Skeletal muscle satellite cell (primary cell): ENCODE measurements at regions not wholly inside any gene's neighbourhood (a gene's known extent, or its start where the extent isn't known, plus 50 kb on each side); places are given as distances from the start of the nearest gene placed in this dataset.
"Not testable (repeated sequence)": the region's sequence is repeated elsewhere in the genome, so short reads cannot be mapped to it uniquely, and the experiment has no call there.

Experiments
- H3K27me3 ChIP-seq: 2 replicates; pipeline ENCODE4 v1.7.0; 2013; ENCODE audit warnings: low read length; ENCODE audit not compliant: control insufficient read depth, insufficient read depth
- H3K36me3 ChIP-seq: 2 replicates; pipeline ENCODE4 v1.7.0; 2013; ENCODE audit warnings: mild to moderate bottlenecking, control low read depth, low read length; ENCODE audit not compliant: insufficient read depth
- H3K4me1 ChIP-seq: 2 replicates; pipeline ENCODE4 v1.7.0; 2013; ENCODE audit warnings: low read length; ENCODE audit not compliant: control insufficient read depth, insufficient read depth
- H3K4me2 ChIP-seq: 2 replicates; pipeline ENCODE4 v1.7.0; 2013; ENCODE audit warnings: mild to moderate bottlenecking, low read length
- H3K4me3 ChIP-seq: 2 replicates; pipeline ENCODE4 v1.7.0; 2013; ENCODE audit warnings: low read length
- H3K9ac ChIP-seq: 2 replicates; pipeline ENCODE4 v1.7.0; 2013; ENCODE audit warnings: mild to moderate bottlenecking, low read depth, low read length, moderate library complexity
- H3K9me3 ChIP-seq: replicated peaks from 2 replicates; pipeline ENCODE4 v1.7.0; 2013; ENCODE audit warnings: mild to moderate bottlenecking, control low read depth, low read length

DNA sequence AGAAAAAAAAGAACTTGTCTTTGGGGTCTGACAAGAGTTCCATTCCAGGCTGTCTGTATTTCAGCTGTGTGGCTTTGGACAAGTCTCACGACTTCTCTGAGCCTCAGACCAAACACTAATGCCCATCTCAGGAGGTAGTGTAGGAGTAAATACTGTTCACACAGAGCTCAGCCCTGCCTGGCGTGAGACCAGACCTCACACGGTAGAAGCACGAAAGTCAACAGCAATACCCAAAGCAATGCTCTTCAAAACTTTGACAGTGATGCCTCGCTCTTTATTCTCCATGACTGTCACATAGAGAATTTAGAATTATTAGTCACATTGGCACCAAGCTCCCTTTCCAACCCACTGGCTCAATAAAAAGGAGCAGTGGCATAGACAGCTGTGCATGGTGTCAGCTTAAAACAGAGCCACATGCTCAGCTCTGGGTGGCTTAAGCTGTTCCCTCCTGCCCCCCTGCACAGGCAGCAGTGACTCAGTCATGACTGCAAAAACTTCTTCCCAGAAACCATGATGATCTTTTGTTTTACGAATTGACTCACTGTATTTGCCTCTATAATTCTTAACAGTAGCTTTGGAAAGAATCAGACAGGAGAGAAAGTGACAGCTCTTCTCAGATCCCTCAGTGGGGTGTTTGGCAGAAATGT lies 74.0 kb upstream of the PHF21B start:
- no peaks in the 10 kb centered on the region for H3K9me3 ChIP-seq
- H3K4me3 ChIP-seq: no peak overlapping the region
- no peaks in the 10 kb centered on the region for H3K36me3 ChIP-seq
- H3K27me3 ChIP-seq: peaks cover 18% of the 10 kb centered on the region
- peaks cover 16% of the 10 kb centered on the region for H3K4me1 ChIP-seq
- H3K4me2 ChIP-seq: peak overlapping the region; percentile 35
- H3K9ac ChIP-seq: no peak overlapping the region

DNA sequence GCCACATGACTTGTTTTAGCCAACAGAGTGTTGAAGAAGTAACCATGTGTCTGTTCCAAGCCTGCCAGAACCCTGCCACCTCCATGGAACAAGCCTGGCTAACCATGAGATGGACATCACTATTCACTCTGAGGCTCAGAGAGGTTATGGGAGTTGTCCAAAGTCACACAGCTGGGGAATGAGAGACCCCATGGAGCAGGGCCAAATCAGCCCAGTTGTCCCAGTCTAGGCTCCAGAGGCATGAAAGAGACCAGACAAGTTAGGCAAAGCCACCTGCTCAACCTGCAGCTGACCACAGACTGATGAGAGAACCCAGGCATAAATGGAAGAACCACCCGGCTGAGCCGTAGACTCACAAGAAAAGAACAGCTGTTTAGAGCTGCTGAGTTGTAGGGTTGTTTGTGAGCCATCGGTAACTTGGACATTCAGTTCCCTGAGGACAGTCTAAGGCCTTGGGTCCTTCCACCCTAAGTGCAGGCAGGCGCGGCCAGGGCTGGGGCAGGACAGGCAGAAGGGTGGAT lies 74.7 kb upstream of the PHF21B start:
- no peaks in the 10 kb centered on the region for H3K36me3 ChIP-seq
- no peak overlapping the region for H3K9ac ChIP-seq
- peak overlapping the region; percentile 35 for H3K4me2 ChIP-seq
- peaks cover 16% of the 10 kb centered on the region for H3K4me1 ChIP-seq
- H3K27me3 ChIP-seq: peaks cover 19% of the 10 kb centered on the region
- no peak overlapping the region for H3K4me3 ChIP-seq
- no peaks in the 10 kb centered on the region for H3K9me3 ChIP-seq

DNA sequence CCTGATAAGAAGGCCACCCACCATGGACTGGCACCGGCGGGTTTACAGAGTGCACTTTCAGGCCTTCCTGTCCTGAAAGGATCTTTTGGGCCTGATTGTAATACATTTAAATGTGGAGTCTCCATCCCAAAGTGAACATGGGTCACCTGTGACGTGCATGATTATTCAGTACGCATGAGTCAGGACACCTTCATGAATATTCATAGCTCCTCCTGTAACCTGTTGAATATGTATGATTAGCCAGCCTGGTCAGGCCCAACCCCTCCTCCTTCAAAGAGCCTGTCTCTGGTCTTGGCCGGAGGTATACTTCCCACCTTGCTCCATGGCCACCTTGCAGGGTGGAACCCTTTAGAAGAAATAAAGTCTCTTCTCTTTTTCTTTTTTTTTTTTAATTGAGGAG lies 75.9 kb upstream of the NUP50 start:
- Histone ChIP-seq H3K27me3 (peaks cover 17% of the 10 kb centered on the region), H3K4me2 (no peak overlapping the region), H3K9me3 (no peaks in the 10 kb centered on the region), H3K36me3 (no peaks in the 10 kb centered on the region), H3K4me3 (no peak overlapping the region), H3K4me1 (peaks cover 16% of the 10 kb centered on the region), H3K9ac (no peak overlapping the region)

DNA sequence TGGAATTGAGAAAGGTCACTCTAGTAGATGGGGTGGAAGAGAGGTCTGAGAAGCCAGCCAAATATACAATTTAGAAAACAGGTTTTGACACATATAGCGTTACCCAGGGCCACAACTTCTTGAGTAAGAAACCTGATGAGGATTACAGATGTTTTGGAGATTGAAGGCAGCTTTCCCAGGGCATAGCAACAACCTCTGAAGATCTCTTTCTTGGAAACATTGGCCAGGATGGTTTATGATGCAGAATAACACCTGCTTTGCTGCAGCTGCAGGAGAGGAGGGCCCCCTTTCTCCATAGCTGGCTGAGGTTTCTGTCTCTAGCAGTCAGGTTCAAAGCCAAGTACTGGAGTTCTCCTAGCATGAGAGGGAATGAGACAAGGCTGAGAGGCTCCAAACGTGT lies 75.1 kb upstream of the NUP50 start:
- Histone ChIP-seq H3K4me3 (no peak overlapping the region), H3K4me1 (peaks cover 14% of the 10 kb centered on the region), H3K4me2 (no peak overlapping the region), H3K9ac (no peak overlapping the region), H3K36me3 (no peaks in the 10 kb centered on the region), H3K27me3 (peaks cover 22% of the 10 kb centered on the region), H3K9me3 (no peaks in the 10 kb centered on the region)

DNA sequence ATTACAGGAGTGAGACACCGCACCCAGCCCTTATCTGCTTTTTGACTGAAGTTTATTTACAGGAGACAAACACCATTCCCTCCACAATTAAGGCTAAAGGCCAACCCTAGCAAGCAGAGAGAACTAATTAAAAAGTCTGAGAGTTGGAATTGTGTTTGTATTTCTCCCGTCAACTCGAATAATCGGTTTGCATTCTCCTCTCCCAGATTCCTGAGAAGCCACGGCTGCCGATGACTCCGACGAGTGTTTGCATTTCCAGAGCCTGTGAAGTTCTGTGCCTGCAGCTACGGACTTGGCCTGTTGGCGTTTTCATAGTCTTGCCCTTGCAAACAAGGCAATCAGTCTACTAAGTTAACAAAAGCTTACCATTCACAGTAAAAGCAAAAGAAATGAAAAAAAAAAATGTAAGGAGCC lies 73.2 kb upstream of the NUP50 start:
- no peak overlapping the region for H3K4me3 ChIP-seq

DNA sequence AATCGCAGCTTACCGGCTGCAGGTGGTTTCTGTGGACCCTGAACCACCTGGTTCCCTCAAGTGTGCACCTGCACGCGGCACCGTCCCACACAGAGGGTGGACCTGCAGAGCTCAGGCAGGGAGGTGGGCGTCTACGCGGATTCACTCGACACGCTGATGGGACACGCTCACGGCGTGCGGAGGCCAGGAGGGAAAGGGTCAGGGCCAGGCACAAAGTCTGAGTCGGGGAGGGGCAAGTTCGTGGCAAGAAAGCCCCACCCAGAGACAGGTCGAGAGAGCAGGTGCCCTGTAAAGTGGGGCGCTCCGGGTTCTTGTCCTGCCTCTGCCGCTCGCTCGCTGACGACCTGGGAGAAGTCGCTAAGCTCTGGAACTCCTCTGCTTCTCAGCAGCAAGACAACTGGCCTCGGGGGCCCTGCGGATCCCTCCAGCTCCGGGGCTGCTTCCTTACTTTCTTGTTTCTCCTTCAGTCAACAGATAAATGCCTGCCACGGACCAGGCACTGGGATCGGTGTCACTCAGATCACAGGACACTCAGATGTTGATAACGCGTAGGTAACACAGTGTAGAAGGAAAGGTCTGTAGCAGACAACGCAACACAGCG lies 72.4 kb upstream of the NUP50 start:
- Histone ChIP-seq H3K36me3 (no peaks in the 10 kb centered on the region), H3K9ac (no peak overlapping the region), H3K9me3 (no peaks in the 10 kb centered on the region), H3K4me2 (no peak overlapping the region), H3K27me3 (peaks cover 35% of the 10 kb centered on the region), H3K4me1 (no peaks in the 10 kb centered on the region), H3K4me3 (no peak overlapping the region)

More for the DNA sequence above, 73.2 kb upstream of the NUP50 start:
- Histone ChIP-seq H3K4me1 (no peaks in the 10 kb centered on the region), H3K9me3 (no peaks in the 10 kb centered on the region), H3K36me3 (no peaks in the 10 kb centered on the region), H3K27me3 (peaks cover 31% of the 10 kb centered on the region), H3K4me2 (no peak overlapping the region), H3K9ac (no peak overlapping the region)

DNA sequence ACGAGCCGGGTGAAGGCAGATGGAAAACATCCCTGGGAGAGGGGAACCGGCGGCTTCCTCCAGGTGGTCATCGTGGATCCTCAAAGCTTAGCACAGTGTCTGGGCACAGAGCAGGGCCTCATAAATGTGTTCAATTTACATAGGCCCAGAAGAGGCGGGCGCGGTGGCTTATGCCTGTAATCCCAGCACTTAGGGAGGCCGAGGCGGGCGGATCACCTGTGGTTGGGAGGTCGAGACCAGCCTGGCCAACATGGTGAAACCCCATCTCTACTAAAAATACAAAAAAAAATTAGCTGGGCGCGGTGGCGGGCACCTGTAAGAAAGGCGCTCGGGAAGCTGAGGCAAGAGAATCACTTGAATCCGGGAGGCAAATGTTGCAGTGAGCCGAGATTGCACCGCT lies 71.8 kb upstream of the NUP50 start:
- not testable (repeated sequence) for H3K4me1 ChIP-seq, H3K4me2 ChIP-seq, H3K9ac ChIP-seq, H3K9me3 ChIP-seq, H3K4me3 ChIP-seq, H3K36me3 ChIP-seq
- peaks cover 36% of the 10 kb centered on the region for H3K27me3 ChIP-seq

DNA sequence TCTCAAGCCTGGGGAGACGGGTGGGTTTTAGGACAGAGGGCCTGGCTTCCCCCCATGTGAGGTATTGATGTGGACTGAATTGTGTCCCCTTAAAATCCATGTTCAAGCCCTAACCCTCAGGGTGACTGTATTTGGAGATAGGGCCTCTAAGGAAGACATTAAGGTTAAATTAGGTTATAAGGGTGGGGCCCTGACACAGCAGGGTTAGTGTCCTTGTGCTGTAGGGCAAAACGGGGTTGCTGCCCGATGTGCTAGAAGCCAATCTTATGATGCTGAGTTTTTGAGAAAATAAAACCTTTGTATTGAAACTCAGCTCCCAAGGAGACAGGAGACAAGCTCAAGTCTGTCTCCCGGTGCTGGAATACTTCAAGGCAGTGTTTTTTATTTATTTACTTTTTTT lies 71.1 kb upstream of the NUP50 start:
- Histone ChIP-seq H3K4me1 (no peaks in the 10 kb centered on the region), H3K27me3 (peaks cover 40% of the 10 kb centered on the region), H3K9me3 (no peaks in the 10 kb centered on the region), H3K4me3 (no peak overlapping the region), H3K36me3 (no peaks in the 10 kb centered on the region), H3K4me2 (no peak overlapping the region), H3K9ac (no peak overlapping the region)

DNA sequence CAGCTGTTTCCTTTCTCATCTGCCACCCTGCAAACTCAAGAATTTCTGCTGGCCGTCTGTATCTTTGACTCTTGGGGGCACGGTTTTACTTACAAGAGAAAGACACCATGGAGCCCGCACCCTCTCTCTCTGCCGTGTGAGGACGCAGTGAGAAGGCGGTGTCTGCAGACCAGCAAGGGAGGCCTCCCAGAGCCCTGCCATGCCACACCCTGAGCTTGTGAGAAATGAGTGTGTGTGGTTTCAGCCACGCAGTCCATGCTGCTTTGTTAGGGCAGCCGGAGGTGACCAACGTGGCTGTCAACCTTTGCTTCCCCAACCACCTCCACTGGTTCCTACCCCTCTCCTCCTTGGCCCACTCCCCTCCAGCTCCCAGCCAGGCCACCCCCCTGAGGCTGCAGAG lies 70.1 kb upstream of the NUP50 start:
- Histone ChIP-seq H3K36me3 (no peaks in the 10 kb centered on the region), H3K9ac (no peak overlapping the region), H3K4me2 (no peak overlapping the region), H3K4me1 (no peaks in the 10 kb centered on the region), H3K27me3 (peaks cover 36% of the 10 kb centered on the region), H3K4me3 (no peak overlapping the region), H3K9me3 (no peaks in the 10 kb centered on the region)

DNA sequence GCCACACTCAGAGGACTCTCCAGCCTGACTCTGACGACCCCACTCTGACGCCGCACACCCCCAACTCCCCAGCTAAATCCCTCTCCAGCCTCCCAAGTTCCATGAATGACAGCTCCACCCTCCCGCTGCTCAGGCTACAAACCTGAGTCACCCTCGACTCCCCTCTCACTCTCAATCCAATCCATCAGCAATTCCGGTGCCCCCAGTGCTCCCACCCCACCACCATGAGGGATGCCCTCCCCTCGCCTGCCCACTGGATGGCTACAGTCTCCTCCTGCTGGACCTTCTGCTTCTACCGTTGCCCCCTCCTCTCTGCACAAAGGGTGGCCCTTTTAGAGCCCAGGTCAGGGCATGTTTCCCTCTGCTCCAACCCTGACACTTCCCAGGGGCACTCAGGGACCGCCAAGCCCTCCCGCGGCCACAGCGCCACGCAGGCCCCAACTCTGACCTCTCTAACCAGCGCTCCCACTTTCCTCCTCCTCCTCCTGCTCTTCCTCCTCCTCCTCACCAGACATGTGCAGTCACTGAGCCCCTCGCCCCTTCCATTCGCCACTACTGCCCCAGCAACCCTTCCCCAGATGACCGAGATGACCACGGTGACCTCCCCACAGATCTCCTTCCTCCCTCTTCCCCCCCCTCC lies 69.5 kb upstream of the NUP50 start:
- H3K9ac ChIP-seq: no peak overlapping the region
- no peaks in the 10 kb centered on the region for H3K4me1 ChIP-seq
- peaks cover 30% of the 10 kb centered on the region for H3K27me3 ChIP-seq
- H3K4me2 ChIP-seq: no peak overlapping the region
- H3K36me3 ChIP-seq: no peaks in the 10 kb centered on the region
- H3K9me3 ChIP-seq: no peaks in the 10 kb centered on the region
- H3K4me3 ChIP-seq: no peak overlapping the region

DNA sequence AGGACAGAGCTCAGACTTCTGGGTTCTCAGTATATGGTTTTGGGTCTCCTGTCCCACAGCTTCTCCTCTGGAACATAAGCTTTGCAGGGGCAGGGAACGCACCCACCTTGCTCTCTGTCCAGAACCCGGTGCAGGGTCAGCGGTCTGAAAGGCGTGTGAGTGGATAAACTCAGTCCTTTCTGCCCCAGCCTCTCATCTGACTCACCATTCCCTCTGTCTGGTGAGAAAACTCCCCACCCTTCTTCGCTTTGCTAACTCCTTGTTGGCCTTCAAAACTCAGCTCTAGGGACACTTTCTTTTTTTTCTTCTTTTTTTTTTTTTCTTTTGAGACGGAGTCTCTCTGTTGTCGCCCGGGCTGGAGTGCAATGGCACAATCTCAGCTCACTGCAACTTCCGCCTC lies 68.9 kb upstream of the NUP50 start:
- H3K4me3 ChIP-seq: no peak overlapping the region
- H3K36me3 ChIP-seq: no peaks in the 10 kb centered on the region
- no peaks in the 10 kb centered on the region for H3K9me3 ChIP-seq
- no peaks in the 10 kb centered on the region for H3K4me1 ChIP-seq
- peaks cover 34% of the 10 kb centered on the region for H3K27me3 ChIP-seq
- no peak overlapping the region for H3K4me2 ChIP-seq
- H3K9ac ChIP-seq: no peak overlapping the region
